Activated CD8-positive, alpha-beta T cell treated with anti-CD3 and anti-CD28 coated beads for 36 hours (primary cell): ENCODE measurements at regions not wholly inside any gene's neighbourhood (a gene's known extent, or its start where the extent isn't known, plus 50 kb on each side); places are given as distances from the start of the nearest gene placed in this dataset.

ENCODE experiments used
- ATAC-seq: fragments of 200-7000 bp; cut with Tn5 transposase; one replicate; pipeline ENCODE4 v1.10.0; 2021; ENCODE audit warnings: mild to moderate bottlenecking, moderate library complexity
- CTCF ChIA-PET: fragments of 350-600 bp; sonication (Branson Sonifier 250); formaldehyde crosslinking; loops from one replicate; lab custom pipeline; 2021; ENCODE audit warnings: antibody characterized with exemption; lab: Charles Lee
- POLR2A ChIA-PET: fragments of 350-600 bp; sonication (Branson Sonifier 250); formaldehyde crosslinking; loops from one replicate; lab custom pipeline; 2021; ENCODE audit warnings: antibody characterized with exemption; lab: Charles Lee
- DNase-seq: peaks from one replicate; pipeline ENCODE4 v3.0.0-alpha.2; 2020
- H3K27ac Mint-ChIP-seq: one replicate; pipeline ENCODE4 v1.8.0; 2021; ENCODE audit warnings: mild to moderate bottlenecking, mixed read lengths
- H3K27me3 Mint-ChIP-seq: one replicate; pipeline ENCODE4 v1.8.0; 2021; ENCODE audit warnings: mixed read lengths
- H3K36me3 Mint-ChIP-seq: one replicate; pipeline ENCODE4 v1.8.0; 2021; ENCODE audit warnings: low read depth, mixed read lengths
- H3K4me1 Mint-ChIP-seq: one replicate; pipeline ENCODE4 v1.8.0; 2021; ENCODE audit warnings: low read depth, mixed read lengths
- H3K4me3 Mint-ChIP-seq: one replicate; pipeline ENCODE4 v1.8.0; 2021; ENCODE audit warnings: mild to moderate bottlenecking, moderate library complexity, mixed read lengths
- H3K9me3 Mint-ChIP-seq: one replicate; pipeline ENCODE4 v1.8.0; 2021; ENCODE audit warnings: mixed read lengths
- intact Hi-C: fragments of 100-400 bp; cut with micrococcal nuclease; formaldehyde crosslinking; loops from one replicate; pipeline ENCODE4 v1.10.0; 2022
- TF ChIP-seq, protein P1 (sequence below): fragments of 200-600 bp; IDR thresholded peaks from one replicate; pipeline ENCODE4 v1.8.0; 2022; ENCODE audit warnings: antibody characterized with exemption, mild to moderate bottlenecking

DNA sequence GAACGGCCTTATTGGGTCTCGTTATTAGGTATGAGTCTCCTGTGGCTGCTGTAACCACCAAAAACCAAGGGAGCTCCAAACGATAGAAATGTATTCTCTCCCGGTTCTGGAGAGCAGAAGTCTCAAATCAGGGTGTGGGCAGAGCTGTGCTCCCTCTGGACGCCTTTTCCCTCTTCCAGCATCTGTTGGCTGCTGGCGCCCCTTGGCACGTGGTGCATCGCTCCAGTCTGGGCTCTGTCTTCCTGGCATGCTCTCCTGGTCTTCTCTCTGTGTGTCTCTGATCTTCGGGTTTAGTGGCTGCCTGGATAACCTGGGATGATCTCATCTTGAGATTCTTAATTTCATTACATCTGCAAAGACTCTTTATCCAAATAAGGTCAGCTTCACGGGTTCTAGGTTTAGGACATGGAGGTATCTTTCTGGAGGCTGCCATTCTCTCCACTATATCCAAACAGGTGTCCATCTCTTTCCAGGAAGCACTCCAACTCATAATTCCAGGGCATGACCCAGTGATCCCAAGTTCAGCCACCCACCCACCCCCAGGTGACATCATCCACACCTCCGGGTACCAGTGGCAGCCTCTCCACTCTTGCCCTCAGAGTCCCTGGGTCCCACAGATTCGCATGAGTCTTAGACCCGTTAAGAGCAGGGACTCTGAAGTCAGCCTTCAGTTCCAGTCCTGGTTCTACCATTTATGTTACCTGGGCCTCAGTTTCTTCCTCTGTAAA lies 145.5 kb upstream of the FOXF1 start:
- Mint-ChIP-seq H3K36me3 (no peaks in the 10 kb centered on the region), H3K9me3 (no peaks in the 10 kb centered on the region), H3K27ac (no peak overlapping the region), H3K27me3 (peaks cover 11% of the 10 kb centered on the region), H3K4me3 (no peak overlapping the region), H3K4me1 (no peaks in the 10 kb centered on the region)
- intact Hi-C loops = no loop called here
- ChIA-PET CTCF (no interaction called here), POLR2A (no interaction called here)
- ATAC-seq (no peak), DNase-seq (no peak)
- TF ChIP-seq, protein P1, sequence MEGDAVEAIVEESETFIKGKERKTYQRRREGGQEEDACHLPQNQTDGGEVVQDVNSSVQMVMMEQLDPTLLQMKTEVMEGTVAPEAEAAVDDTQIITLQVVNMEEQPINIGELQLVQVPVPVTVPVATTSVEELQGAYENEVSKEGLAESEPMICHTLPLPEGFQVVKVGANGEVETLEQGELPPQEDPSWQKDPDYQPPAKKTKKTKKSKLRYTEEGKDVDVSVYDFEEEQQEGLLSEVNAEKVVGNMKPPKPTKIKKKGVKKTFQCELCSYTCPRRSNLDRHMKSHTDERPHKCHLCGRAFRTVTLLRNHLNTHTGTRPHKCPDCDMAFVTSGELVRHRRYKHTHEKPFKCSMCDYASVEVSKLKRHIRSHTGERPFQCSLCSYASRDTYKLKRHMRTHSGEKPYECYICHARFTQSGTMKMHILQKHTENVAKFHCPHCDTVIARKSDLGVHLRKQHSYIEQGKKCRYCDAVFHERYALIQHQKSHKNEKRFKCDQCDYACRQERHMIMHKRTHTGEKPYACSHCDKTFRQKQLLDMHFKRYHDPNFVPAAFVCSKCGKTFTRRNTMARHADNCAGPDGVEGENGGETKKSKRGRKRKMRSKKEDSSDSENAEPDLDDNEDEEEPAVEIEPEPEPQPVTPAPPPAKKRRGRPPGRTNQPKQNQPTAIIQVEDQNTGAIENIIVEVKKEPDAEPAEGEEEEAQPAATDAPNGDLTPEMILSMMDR = no peak

GRCh38 chr16:86365513-86366273 lies 144.6 kb upstream of the FOXF1 start:
- Mint-ChIP-seq H3K4me3 (no peak overlapping the region), H3K4me1 (no peaks in the 10 kb centered on the region), H3K9me3 (no peaks in the 10 kb centered on the region), H3K36me3 (no peaks in the 10 kb centered on the region), H3K27ac (no peak overlapping the region), H3K27me3 (peaks cover 11% of the 10 kb centered on the region)
- ATAC-seq = no peak
- no peak for DNase-seq
- POLR2A ChIA-PET = no interaction called here
- TF ChIP-seq, protein P1 = no peak
- CTCF ChIA-PET = no interaction called here
- intact Hi-C loops = no loop called here

GRCh38 chr16:86366481-86366880 lies 143.8 kb upstream of the FOXF1 start:
- H3K27me3 Mint-ChIP-seq = peaks cover 8% of the 10 kb centered on the region
- H3K27ac Mint-ChIP-seq = no peak overlapping the region
- TF ChIP-seq, protein P1 = no peak
- no peaks in the 10 kb centered on the region for H3K36me3 Mint-ChIP-seq
- no peaks in the 10 kb centered on the region for H3K4me1 Mint-ChIP-seq
- intact Hi-C loops = no loop called here
- ATAC-seq (no peak), DNase-seq (no peak)
- no peak overlapping the region for H3K4me3 Mint-ChIP-seq
- POLR2A ChIA-PET = no interaction called here
- CTCF ChIA-PET = no interaction called here
- no peaks in the 10 kb centered on the region for H3K9me3 Mint-ChIP-seq

DNA sequence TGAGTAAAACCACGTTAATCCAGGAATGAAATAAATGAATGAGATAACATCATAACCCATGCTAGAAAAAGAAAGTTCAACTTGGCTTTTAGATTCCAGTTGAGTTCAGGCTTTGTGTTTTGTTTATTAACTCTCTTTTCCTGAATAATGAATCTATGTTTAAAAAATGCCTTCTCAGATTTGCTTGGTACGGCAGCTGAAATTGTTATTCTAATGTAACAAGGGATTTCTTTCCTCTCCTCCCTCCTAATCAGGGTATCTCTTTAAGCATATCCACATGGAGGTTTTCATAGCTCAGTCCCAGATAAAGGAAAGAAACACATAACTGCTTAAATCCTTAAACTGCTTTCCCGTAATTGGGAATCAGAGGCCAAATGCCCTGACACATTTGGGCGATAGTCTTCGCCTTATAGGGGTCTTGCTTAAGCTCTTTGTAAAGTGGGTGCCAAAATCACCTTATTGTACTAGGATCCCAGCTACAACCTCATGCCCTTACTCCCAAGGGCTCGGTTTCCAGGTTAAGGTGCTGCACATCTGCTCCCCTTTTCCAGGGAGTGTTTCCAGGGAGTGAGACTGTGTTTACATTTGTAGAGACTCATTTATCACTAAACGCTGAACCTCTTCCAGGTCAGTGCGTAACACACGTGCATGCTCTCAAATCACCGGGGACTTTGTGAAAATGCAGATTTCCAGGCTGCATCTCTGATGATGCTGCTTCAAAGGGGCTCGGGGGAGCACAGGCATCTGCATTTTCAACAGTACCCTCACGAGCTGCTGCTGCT lies 142.8 kb upstream of the FOXF1 start:
- Mint-ChIP-seq H3K4me1 (no peaks in the 10 kb centered on the region), H3K36me3 (no peaks in the 10 kb centered on the region), H3K4me3 (no peak overlapping the region), H3K27me3 (peaks cover 6% of the 10 kb centered on the region), H3K27ac (no peak overlapping the region), H3K9me3 (no peaks in the 10 kb centered on the region)
- DNase-seq (no peak), ATAC-seq (no peak)
- ChIA-PET CTCF (no interaction called here), POLR2A (no interaction called here)
- TF ChIP-seq, protein P1 = no peak
- intact Hi-C loops = no loop called here
